GM18511 (cell line): ENCODE measurements at regions not wholly inside any gene's neighbourhood (a gene's known extent, or its start where the extent isn't known, plus 50 kb on each side); places are given as distances from the start of the nearest gene placed in this dataset.
"Not testable (repeated sequence)": the region's sequence is repeated elsewhere in the genome, so short reads cannot be mapped to it uniquely, and the experiment has no call there.

ENCODE experiments used
- ATAC-seq: cut with Tn5 transposase; IDR thresholded peaks from one replicate; pipeline ENCODE4 v1.9.1; 2021; ENCODE audit warnings: mild to moderate bottlenecking, moderate library complexity; ENCODE audit not compliant: unreplicated experiment

DNA sequence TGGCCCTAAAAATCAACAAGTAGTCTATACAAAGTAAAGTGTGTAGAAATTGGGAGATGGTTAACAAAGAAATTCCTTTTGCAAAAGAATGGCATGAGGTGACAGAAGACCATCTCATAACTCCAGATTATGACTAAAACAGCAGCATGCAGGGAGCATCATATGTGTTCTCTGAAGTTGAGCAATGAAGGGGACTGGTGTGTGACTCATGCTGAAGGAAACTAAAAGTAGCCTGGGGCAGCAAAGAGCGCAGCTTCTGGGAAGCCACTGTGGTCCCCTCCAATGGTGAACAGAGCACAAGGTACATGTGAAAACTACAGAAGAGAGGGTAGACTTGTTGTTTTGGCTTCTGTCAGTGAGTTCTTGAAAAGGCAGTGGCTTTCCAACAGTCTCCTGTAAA is 133.4 kb downstream of the MACC1 start:
- no peak for ATAC-seq

DNA sequence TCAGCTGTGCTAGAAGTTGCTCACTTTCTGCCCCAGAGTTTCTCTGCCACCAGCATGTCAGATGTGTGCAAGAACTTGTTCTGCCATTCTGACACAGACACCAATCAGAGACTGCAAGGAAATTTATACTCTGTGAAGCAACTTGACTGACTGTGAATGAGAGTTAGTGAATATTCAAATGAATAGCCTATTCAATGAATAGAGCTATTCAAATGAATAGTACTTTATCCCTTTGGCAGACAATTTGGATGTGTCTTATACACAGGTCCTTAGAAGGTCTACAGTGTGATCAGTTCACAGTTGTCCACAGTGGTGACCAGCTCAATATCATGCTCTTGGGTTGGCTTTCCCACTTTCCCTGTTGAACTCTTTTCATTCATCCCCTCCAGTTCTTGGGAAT is 138.1 kb downstream of the MACC1 start:
- no peak for ATAC-seq

DNA sequence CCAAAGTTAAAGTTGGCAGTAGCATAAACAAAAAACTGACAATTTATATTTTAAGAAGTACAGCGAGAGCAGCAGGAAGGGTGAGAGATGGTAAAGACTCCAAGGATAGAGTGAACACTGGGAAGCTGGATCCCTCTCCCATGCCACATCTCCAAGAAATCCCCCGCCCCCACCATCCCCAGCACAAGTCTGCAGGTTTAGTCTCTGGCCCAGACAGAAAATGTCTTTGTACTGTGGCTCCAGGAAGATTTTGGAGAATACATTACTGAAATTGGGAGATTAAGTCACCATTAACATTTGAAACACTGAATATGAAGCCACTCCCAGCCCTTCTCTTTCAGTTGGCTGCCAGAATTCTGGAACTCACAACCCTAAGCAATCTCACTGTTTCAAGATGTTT is 140.3 kb downstream of the MACC1 start:
- ATAC-seq, result no peak

DNA sequence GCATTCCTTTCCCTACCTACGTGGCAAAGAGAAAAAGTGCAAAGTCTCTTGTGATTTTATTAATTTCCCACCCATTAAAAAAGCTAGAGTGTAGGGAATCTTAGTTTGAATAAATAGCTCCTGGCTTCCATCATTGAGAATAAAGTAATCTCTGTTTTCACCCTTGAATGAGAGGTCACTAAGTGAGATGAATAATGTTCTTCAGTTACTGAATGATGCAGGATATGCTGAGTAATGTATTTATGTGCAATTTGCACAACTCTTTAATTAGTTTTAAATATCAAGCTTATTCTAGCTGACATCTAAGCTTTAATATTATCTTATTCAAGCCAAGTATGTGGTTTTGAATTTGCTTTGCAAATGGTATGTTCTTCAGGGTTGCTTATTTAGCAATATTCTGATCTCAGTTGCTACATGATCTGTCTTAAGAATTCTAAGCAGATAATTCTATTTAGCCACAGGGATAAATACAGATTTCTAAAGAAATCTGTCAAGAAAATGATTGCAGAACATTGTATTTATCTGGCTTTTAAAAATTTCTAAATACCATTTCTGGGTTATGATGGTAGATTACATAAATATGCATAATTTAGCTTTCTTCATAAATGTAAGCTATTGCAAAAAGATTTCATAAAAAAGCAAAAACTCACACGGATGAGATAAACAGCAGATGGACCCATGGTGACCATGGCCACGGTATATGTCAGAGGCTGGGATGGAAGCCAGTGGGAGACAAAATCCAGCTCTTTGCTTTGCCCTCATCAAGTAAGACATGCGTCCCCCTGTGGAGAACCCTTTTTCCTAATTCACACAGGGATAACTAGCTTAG is 141.0 kb downstream of the MACC1 start:
- ATAC-seq, result no peak

DNA sequence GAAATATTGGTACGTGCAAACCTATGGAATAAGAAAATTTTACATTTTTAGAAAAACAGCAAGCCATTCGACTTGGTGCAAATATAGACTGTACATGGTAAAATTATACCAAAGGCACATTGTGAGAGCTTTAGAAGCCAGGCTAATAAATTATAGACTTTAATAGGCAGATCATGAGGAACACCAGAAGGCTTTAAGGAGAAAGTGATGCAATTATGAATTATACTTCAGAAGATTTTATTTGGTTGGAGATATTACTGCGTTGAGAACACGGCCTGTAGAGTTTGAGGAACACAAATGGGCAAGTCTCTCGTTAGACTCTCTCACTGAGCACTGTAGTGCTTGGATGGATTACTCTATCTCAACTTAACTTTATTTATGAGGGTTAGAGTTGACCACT is 141.7 kb downstream of the MACC1 start:
- ATAC-seq, result no peak

DNA sequence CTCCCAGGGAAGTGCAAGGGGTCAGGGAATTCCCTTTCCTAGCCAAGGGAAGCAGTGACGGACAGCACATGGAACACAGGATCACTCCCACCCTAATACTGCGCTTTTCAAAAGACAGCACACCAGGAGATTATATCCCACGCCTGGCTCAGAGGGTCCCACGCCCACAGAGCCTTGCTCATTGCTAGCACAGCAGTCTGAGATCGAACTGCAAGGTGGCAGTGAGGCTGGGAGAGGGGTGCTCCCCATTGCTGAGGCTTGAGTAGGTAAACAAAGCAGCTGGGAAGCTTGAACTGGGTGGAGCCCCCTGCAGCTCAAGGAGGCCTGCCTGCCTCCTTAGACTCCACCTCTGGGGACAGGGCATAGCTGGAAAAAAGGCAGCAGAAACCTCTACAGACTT is 149.2 kb downstream of the MACC1 start:
- not testable (repeated sequence) for ATAC-seq

DNA sequence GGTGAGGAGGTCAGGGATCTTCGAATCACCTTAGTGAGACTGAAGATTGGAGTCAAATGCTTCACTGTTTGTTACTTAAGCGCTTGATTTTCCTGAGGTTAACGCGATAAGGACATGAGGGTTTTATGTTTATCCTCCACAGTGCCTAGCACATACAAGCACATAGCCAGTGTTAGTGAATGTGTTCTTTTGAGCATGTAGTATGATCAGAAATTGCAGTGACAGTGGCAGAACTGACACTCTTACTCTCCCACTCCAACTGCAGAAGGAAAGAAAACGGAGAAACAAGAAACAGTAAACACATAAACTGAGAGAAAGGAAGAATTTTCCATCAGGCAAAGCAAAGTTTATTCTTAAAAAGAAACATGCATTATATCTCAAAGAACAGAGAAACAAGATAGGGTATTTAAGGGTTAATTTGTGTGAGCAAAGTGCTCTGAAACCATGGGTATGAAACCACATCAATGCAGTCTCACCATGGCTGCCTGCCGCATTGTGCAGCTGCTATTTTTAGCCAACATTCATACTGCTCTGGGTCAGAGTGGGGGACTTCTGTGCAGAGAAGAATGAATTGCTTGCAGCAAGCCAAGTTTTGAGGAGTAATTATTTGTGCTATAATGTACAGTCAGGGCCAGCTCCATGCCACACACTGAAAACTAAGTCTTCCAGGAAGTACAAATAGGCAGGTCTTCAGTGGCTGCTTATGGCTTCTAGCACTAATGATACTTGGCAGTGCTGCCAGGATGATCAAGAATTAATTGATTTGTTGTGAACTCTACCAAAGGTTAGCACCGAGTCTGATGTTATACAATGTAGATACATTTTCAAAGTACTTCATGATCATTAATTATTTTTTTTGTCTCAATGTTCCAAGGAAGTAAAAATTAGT is 152.0 kb downstream of the MACC1 start:
- ATAC-seq, result peak; percentile 100

DNA sequence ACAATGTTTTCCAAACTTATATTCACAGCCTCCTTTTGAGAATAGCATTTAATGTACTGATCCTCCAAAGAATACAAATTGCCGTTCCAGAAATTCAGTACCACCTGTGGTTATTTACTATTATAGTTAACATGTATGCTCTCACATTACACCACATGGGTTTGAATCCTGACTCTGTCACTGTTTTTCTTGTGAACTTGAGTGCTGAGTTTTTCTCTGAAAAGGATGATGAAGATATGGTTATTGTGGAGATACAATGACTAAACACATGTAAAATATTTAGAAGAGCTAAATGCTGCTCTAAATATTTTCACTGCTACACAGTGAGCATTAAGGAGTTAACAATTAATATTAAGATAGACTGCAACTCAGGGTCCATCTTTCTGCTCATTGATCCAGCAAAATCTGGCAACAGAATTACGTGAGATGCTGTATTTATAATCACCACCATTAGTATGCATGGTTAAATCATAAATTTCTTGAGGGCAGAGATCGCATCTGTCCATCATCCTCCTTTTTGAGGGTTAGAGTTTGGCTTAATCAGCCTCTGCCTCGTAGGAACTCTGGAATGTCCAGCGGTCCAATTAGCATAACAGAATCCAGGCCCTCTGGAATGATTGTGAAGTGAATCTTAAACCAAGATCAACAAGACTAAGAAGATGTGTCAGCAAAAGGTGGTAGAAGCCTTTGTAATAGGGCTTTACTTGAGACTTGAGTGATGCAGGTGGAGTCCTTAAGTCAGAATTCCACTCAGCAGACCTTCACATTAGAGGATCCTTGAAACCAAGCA is 152.8 kb downstream of the MACC1 start:
- no peak for ATAC-seq

DNA sequence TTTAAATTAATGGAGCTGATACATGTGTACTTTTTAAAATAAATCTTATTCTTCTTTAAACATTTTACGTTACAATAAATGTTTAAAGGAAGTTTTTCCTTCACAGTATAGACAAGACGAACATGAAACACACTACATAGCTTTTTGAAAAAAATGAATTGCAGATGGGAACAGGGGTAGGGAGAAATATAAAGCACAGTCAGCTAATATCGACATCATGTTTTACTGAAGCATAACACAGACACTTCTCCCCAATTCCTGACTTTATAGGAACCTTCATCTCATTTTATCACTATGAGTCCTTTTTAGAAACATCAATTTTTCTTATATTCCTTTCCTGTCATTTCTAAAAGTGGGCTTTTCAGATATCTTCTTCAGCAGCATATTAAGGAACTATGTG is 153.5 kb downstream of the MACC1 start:
- no peak for ATAC-seq

DNA sequence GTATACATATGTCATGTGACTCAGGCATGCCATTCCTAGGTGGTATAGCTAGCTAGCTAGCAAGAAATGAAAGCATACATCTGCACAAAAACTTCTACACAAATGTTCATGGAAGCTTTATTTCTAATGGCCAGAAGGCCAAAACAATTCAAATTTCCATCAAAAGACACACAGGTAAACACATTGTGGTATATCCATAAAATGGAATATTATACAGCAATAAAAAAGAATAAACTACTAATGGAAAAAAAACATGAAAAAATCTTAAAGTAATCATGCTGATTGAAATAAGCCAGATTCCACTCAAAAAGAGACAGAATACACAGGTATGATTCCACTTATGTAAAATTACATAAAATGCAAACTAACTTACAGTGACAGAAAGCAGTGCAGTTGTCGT is 154.3 kb downstream of the MACC1 start:
- no peak for ATAC-seq

DNA sequence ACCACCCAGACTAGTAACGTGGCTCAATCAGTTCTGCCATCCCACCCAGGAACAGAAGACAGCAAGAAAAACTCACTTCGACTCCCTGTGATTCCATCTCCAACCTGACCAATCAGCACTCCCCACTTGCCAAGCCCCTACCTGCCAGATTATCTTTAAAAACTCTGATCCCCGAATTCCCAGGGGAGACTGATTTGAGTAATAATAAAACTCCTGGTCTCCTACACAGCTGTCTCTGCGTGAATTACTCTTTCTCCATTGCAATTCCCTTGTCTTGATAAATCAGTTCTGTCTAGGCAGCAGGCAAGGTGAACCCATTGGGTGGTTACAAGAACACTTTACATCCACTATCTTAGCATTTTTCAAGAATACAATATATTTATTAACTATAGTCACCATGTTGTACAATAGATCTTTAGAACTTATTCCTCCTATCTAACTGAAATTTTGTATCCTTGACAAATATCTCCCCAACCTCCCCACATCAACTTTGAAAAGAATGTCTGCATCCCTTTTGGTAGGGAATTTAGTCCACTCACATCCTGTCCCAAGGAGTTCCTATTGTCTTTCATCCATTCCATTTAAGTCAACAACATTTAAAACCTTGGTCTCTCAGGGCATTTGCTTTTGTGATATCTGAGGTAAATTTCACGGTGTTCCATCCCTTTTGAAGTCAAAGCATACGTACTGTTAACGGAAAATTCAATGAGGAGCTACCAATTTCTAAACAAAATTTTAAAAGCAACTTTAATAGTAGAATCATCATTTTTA is 163.7 kb downstream of the MACC1 start:
- ATAC-seq, result no peak

DNA sequence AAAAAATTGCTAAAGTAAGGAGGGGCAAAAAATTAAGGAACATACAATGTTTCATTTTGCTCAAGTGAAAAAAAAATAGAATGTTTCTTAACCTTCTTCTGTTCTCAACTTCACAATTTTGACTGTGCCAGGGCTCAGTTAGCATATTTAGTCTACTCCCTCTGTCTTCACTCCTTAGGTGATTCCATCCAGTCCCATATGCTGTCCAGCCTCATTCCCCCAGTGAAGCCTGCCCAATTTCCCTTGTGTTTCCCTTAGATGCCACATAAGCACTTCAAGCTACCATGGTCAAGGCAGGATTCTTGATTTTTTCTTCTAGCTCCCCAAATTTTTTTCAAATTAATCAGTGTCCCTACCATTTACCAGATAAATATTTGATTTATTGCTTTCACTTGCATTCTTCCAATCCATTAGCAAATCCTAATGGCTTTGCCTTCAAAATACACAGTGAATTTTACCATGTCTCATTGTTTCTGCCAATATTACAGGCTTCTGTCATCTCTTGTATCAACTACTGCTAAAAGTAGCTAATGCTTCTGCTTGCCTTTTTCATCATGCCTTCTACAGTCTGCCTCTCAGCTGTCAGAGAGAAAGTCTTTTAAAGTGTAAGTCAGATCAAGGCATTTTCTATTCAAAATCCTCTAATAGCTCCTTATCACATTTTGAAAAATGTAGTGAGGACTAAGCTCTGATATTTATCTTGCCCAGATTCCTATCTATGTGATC is 166.8 kb downstream of the MACC1 start:
- no peak for ATAC-seq

DNA sequence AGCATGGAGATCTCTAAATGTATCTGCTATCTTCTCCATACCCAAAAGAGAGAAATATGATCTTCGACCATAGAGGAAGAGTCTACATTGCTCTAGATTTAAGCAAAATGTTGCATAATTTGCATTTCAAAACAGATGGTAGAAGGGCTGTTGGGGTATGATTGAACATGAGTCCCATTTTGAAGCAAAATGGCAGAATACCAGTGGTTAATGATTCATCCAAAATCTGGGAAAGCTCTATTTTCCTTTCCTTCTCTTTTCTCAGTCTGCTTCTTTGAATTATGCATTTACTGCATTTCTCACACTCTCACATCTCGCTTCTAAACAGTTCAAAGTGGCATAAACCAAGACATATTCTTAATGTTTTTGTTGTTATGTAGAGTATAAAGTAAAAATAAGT is 178.5 kb downstream of the MACC1 start:
- no peak for ATAC-seq

DNA sequence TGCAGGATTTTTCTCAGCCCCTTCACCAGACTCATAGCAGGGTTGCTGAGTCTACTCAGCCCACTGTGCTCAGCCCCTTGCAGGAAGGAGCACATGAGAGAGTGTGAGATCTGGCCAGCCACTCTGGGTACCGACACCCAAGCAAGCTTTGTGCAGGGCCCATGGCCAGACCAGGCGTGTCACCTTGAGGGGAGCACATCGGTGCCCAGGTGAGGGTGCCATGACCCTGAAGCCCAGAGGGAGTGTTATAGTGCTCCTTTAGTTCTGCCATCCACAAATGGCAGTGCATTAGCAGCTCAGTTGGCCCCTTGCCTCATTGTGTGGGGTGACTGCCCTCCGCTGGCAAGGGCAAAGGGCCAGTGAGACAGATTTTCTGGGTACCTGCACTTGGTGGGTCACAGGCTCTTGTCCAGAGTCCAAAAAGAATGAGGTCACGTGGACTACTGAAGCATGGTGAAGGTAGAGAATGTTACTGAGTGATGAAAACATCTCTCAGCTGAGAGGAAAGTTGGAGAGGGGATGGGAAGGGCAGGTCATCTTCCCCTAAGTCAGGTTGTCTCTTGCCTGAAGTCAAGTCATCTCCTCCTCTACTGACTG is 181.8 kb downstream of the MACC1 start:
- no peak for ATAC-seq

DNA sequence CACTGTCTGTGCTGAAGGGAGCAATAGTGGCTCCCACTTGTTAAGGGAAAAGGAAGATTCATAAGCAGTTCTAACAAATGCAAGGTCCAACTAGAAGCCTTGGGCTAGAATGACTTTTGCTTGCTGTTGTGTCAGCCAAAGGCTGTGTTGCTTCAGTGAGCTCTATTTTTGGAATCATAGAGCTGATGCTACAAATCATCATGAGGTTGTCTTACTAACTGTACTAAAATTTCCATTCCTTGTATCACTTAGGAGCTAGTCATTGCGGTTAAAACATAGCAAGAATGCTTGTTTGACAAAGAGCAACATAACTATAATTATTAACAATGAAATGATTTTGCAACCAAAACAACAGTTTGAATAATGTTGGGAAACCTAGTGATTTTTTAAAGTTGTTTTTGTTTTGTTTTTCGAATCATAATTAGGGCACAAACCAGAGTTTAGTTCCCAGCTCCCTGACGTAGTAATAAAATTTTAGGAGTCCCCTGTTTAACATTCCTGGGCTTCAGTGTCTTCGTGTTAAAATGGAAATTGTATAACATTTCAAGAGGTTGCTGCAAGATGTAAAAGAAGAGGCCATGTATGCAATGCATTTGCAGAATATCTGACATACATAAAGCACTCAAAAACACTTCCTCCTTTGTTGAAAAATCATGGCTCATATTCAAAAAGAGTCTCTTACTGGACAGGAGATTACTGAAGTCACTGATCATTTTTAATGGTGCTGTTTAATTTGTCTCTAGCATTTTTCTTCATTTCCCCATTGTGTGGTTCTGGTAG is 183.4 kb downstream of the MACC1 start:
- no peak for ATAC-seq

DNA sequence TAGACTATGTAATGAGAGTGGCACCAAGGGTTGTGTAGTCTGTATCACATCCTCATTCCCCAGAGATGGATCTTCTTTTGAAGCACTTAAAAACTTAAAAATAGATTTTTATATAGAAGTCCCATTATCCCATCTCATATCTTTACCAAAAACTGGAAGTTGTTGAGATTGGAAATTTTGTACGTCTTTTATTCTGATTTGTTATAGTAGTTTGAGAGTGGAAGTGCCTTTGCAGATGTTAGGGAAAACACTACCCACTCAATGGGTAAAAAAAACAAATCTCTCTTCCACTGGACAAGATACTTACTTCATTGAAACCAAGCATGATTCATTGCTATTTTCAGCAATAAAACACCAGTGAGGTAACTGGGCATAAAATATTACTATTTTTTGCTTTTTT is 184.4 kb downstream of the MACC1 start:
- ATAC-seq, result no peak

DNA sequence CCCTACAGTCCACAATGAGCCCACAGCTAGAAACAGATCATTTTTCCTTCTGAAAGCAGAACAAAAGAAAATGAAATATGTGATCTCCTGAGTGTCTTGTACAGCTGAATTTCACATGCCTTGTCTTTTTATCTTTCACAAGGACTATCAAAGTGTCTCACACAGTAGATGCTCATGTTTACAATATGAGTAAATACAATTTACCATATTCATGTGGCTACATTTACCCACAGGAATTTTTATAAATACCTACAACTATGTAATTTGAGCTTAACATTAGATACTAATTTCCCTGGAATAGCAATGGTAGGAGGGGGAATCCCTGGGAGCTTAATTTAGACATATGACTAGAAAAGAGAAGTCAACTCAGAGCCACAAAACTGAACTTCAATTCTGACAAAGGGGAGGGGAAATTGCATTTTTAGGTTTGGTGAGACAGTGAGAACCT is 186.2 kb downstream of the MACC1 start:
- ATAC-seq, result peak; percentile 56

DNA sequence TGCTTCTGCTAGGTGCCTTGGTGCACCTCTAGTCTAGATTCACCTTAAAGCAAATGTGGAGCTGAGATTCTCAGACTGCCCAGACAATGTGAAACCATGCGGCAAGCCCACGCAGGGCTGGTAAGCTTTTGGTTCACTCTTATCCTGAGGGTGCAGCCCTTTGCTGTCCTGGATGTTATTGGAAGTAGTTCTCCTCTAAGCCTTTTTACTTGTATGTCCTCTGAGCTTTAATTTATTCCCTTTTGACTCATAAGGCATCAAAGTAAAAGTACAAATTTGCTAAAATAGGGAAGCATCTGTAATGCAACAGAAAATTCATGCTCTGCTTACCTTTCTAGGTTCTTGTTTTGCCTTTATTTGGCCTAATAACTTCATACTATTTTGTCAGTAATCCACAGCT is 186.8 kb downstream of the MACC1 start:
- peak; percentile 91 for ATAC-seq

DNA sequence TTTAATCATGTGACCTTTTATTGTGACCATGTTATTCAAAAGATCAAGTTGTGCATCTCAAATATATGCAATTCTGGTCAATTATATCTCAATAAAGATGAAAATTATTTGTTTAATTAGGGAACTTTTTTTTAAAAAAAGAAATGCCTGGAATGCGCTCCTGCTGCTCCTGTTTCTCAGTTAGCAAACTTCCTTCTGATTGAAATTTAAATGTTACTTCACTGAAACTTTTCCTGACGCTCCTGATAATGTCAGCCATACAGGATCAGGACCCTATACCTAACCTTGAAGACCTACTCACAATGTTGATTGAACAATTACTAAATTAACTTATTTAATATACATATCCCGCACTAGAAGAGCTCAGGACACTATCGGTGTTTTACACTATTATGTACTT is 190.4 kb downstream of the MACC1 start:
- ATAC-seq, result no peak
